Testis (tissue), 2 donors: ENCODE measurements at regions not wholly inside any gene's neighbourhood (a gene's known extent, or its start where the extent isn't known, plus 50 kb on each side); places are given as distances from the start of the nearest gene placed in this dataset.

Experiments used
- CTCF ChIP-seq, 3 experiments: fragments of 450-650 bp in 2 of 3; fragments of 200-600 bp in 1 of 3; sonication (generic) in 1 of 3; IDR thresholded peaks; one replicate each; pipeline ENCODE4 v1.5.1; 2016 to 2019; ENCODE audit warnings: antibody characterized with exemption in 3 of 3, mild to moderate bottlenecking in 2 of 3, moderate library complexity in 1 of 3
- POLR2A ChIP-seq: fragments of 450-650 bp; IDR thresholded peaks from one replicate; pipeline ENCODE4 v1.6.1; 2017; ENCODE audit warnings: antibody characterized with exemption, mild to moderate bottlenecking, moderate library complexity

- no peak for TF ChIP-seq CTCF (IDR thresholded peaks at IDR 0.05)
- no peak for TF ChIP-seq POLR2A
These were observed 813.3 kb downstream of the SLC4A3 start for GRCh38 chr2:220440731-220441130.
